OCI-LY7 (cell line): ENCODE measurements at regions not wholly inside any gene's neighbourhood (a gene's known extent, or its start where the extent isn't known, plus 50 kb on each side); places are given as distances from the start of the nearest gene placed in this dataset.

Experiments
- BruUV-seq: library from RNA; stranded (reverse); fragments of 400-500 nt; replicated peaks from 2 replicates; lab custom pipeline; 2021; lab: Mats Ljungman, UMichigan
- CTCF ChIA-PET: fragments of 300-600 bp; sonication (Branson Sonifier 250); formaldehyde crosslinking; loops from one replicate; lab custom pipeline; 2022; ENCODE audit warnings: antibody characterized with exemption; ENCODE audit not compliant: unreplicated experiment; lab: Charles Lee
- POLR2A ChIA-PET: fragments of 300-600 bp; sonication (Branson Sonifier 250); formaldehyde crosslinking; loops from one replicate; lab custom pipeline; 2022; ENCODE audit warnings: antibody characterized with exemption; lab: Charles Lee
- DNase-seq: peaks from one replicate; pipeline ENCODE4 v3.0.0-alpha.2; 2015; ENCODE audit warnings: low spot score
- H2AFZ ChIP-seq: fragments of 200-600 bp; sonication (generic), shearing (Covaris generic); 2 replicates; pipeline ENCODE4 v1.6.1; 2014; ENCODE audit warnings: mild to moderate bottlenecking, antibody characterized with exemption, low read length, moderate library complexity
- H3K27ac ChIP-seq: fragments of 200-600 bp; sonication (generic); 2 replicates; pipeline ENCODE4 v1.5.1; 2014; ENCODE audit warnings: mixed run types, low read depth, mild to moderate bottlenecking, moderate library complexity, low read length, inconsistent platforms; ENCODE audit not compliant: poor library complexity, severe bottlenecking
- H3K36me3 ChIP-seq: fragments of 200-600 bp; sonication (generic); 2 replicates; pipeline ENCODE4 v1.6.1; 2014; ENCODE audit warnings: mild to moderate bottlenecking, antibody characterized with exemption, low read length, moderate library complexity, mixed read lengths; ENCODE audit not compliant: insufficient read depth
- H3K4me1 ChIP-seq: fragments of 200-600 bp; sonication (generic); 2 replicates; pipeline ENCODE4 v1.5.1; 2014; ENCODE audit warnings: mild to moderate bottlenecking, low read length; ENCODE audit not compliant: insufficient read depth, poor library complexity, severe bottlenecking
- H3K4me2 ChIP-seq: fragments of 200-600 bp; sonication (generic); 2 replicates; pipeline ENCODE4 v1.6.1; 2014; ENCODE audit warnings: mild to moderate bottlenecking, low read length
- H3K4me3 ChIP-seq: fragments of 200-600 bp; sonication (generic); 2 replicates; pipeline ENCODE4 v1.5.1; 2014; ENCODE audit warnings: mild to moderate bottlenecking, low read depth, low read length; ENCODE audit not compliant: poor library complexity, severe bottlenecking
- H3K79me2 ChIP-seq: fragments of 200-600 bp; sonication (generic); 2 replicates; pipeline ENCODE4 v1.6.1; 2016; ENCODE audit warnings: low read depth, mild to moderate bottlenecking, low read length, moderate library complexity, mixed read lengths; ENCODE audit not compliant: insufficient read depth
- H3K9me2 ChIP-seq: fragments of 200-600 bp; sonication (generic); 2 replicates; pipeline ENCODE4 v1.6.1; 2016; ENCODE audit warnings: mild to moderate bottlenecking, low read length, mixed read lengths; ENCODE audit not compliant: insufficient read depth
- H3K9me3 ChIP-seq: fragments of 200-600 bp; sonication (generic); 2 replicates; pipeline ENCODE4 v1.6.1; 2014; ENCODE audit warnings: mild to moderate bottlenecking, mixed run types, low read length, mixed read lengths
- H4K20me1 ChIP-seq: fragments of 200-600 bp; sonication (generic); 2 replicates; pipeline ENCODE4 v1.6.1; 2014; ENCODE audit warnings: mild to moderate bottlenecking, antibody characterized with exemption, low read length, moderate library complexity, mixed read lengths; ENCODE audit not compliant: insufficient read depth
- EZH2phosphoT487 ChIP-seq: fragments of 200-600 bp; sonication (generic); IDR thresholded peaks from 2 replicates; pipeline ENCODE4 v1.6.1; 2018; ENCODE audit warnings: low read depth, borderline replicate concordance, mild to moderate bottlenecking, mixed run types, antibody characterized with exemption, low read length, moderate library complexity, mixed read lengths
- intact Hi-C: fragments of 100-400 bp; cut with micrococcal nuclease; formaldehyde crosslinking; loops from one replicate; pipeline ENCODE4 v1.10.0; 2022; ENCODE audit not compliant: unreplicated experiment
- TF ChIP-seq, protein P1 (sequence below): fragments of 200-600 bp; sonication (generic); conservative IDR thresholded peaks from 2 replicates; pipeline ENCODE4 v1.5.1; 2014; ENCODE audit warnings: mild to moderate bottlenecking, antibody characterized with exemption, low read length, moderate library complexity, mixed read lengths

DNA sequence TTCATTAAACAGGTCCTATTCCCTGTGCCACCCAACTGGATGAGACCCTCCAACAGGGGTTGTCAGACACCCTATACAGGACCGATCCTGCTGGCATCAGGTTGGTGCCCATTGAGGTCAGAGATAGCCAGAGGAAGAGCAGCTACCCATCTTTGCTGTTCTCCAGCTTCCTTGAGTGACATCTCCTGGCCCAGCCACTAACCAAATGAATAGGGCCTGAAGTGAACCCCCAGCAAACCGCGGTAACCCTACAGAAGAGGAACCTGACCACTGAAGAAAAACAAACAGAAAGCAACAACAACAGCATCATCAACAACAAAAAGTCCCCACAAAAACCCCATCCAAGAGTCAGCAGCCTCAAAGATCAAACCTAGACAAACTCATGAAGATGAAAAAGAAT is 133.6 kb upstream of the ARPP21 start:
- intact Hi-C loops = no loop called here
- no TSS peak for BruUV-seq
- ChIA-PET CTCF (no interaction called here), POLR2A (no interaction called here)
- no peaks in the 10 kb centered on the region for H3K4me1 ChIP-seq
- H3K9me3 ChIP-seq = no peaks in the 10 kb centered on the region
- no peaks in the 10 kb centered on the region for H3K9me2 ChIP-seq
- DNase-seq = no peak
- TF ChIP-seq EZH2phosphoT487 = no peak
- TF ChIP-seq, protein P1, sequence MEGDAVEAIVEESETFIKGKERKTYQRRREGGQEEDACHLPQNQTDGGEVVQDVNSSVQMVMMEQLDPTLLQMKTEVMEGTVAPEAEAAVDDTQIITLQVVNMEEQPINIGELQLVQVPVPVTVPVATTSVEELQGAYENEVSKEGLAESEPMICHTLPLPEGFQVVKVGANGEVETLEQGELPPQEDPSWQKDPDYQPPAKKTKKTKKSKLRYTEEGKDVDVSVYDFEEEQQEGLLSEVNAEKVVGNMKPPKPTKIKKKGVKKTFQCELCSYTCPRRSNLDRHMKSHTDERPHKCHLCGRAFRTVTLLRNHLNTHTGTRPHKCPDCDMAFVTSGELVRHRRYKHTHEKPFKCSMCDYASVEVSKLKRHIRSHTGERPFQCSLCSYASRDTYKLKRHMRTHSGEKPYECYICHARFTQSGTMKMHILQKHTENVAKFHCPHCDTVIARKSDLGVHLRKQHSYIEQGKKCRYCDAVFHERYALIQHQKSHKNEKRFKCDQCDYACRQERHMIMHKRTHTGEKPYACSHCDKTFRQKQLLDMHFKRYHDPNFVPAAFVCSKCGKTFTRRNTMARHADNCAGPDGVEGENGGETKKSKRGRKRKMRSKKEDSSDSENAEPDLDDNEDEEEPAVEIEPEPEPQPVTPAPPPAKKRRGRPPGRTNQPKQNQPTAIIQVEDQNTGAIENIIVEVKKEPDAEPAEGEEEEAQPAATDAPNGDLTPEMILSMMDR = no peak
- peak overlapping the region; percentile 31; the same call in 1 of the 2 replicates for H2AFZ ChIP-seq
- no peak overlapping the region for H3K27ac ChIP-seq
- no peaks in the 10 kb centered on the region for H3K79me2 ChIP-seq
- H4K20me1 ChIP-seq = no peaks in the 10 kb centered on the region
- no peak overlapping the region for H3K4me3 ChIP-seq
- H3K36me3 ChIP-seq = no peaks in the 10 kb centered on the region
- no peak overlapping the region for H3K4me2 ChIP-seq

DNA sequence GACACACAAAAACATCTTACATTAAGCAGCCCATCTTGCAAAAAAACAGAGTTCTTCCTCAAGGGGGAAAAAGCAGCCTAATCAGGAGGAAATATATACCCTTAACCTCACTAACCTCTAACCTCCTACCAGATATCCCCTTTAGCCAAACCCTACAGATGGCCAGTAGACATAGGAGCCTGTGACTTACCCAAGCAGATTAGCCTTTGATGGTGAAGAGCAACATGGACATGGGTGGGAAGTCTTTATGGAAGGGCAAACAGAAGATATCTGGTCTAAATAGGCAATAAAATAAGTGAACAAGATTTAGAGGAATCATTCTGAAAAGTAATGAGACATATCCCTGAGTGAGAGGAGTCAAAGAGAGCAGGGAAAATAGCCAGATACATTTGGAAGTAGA is 119.4 kb upstream of the ARPP21 start:
- no peak overlapping the region for H3K4me3 ChIP-seq
- no peaks in the 10 kb centered on the region for H4K20me1 ChIP-seq
- H3K4me2 ChIP-seq = no peak overlapping the region
- H3K79me2 ChIP-seq = no peaks in the 10 kb centered on the region
- TF ChIP-seq, protein P1 = no peak
- no peak for TF ChIP-seq EZH2phosphoT487
- no peak overlapping the region for H3K27ac ChIP-seq
- POLR2A ChIA-PET = no interaction called here
- no peaks in the 10 kb centered on the region for H3K9me2 ChIP-seq
- peaks cover 14% of the 10 kb centered on the region for H3K4me1 ChIP-seq
- CTCF ChIA-PET = no interaction called here
- BruUV-seq = no TSS peak
- no peaks in the 10 kb centered on the region for H3K36me3 ChIP-seq
- no peaks in the 10 kb centered on the region; the same call in 1 of the 2 replicates for H3K9me3 ChIP-seq
- no peak for DNase-seq
- intact Hi-C loops = no loop called here
- peak overlapping the region; percentile 20; the same call in 1 of the 2 replicates for H2AFZ ChIP-seq

DNA sequence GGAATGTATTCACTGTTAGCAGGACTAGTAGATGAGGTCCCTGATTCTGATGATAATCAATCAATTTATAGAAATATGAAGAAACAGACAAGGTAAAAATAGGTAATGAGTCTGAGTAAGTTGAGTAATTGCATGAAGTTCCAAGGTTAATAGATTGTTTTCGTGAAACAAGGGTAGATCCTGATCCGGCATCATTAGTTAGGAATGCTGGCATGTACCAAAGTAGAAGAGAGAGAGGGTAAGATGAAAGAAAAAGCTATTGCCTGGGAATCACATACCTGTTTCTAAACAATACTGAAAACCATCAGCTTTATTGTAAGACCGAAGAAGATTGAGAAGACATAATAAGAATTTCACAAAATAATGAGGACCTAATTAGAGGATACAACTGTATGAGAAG is 118.1 kb upstream of the ARPP21 start:
- Histone ChIP-seq H3K9me2 (no peaks in the 10 kb centered on the region), H3K36me3 (no peaks in the 10 kb centered on the region), H2AFZ (no peak overlapping the region), H3K4me3 (no peak overlapping the region), H3K9me3 (no peaks in the 10 kb centered on the region; the same call in 1 of the 2 replicates), H3K27ac (no peak overlapping the region), H4K20me1 (no peaks in the 10 kb centered on the region), H3K4me1 (peaks cover 14% of the 10 kb centered on the region), H3K4me2 (no peak overlapping the region), H3K79me2 (no peaks in the 10 kb centered on the region)
- intact Hi-C loops = no loop called here
- no peak for DNase-seq
- POLR2A ChIA-PET = interaction anchor here (0.6 to 1.0 kb wide), 3 partner anchors 9 to 80 kb away, joined by 3 read pairs; no protein-coding TSS in a partner anchor
- CTCF ChIA-PET = no interaction called here
- no TSS peak for BruUV-seq
- TF ChIP-seq EZH2phosphoT487 = no peak
- TF ChIP-seq, protein P1 = no peak
